NCI-H1417 treated with DMSO at 0.1 percent for 48 hours (cell line): ENCODE measurements at regions not wholly inside any gene's neighbourhood (a gene's known extent, or its start where the extent isn't known, plus 50 kb on each side); places are given as distances from the start of the nearest gene placed in this dataset.
"Not testable (repeated sequence)": the region's sequence is repeated elsewhere in the genome, so short reads cannot be mapped to it uniquely, and the experiment has no call there.

Source experiments
- DNase-seq: peaks from one replicate; lab custom pipeline; 2025; lab: John Stamatoyannopoulos, UW

DNA sequence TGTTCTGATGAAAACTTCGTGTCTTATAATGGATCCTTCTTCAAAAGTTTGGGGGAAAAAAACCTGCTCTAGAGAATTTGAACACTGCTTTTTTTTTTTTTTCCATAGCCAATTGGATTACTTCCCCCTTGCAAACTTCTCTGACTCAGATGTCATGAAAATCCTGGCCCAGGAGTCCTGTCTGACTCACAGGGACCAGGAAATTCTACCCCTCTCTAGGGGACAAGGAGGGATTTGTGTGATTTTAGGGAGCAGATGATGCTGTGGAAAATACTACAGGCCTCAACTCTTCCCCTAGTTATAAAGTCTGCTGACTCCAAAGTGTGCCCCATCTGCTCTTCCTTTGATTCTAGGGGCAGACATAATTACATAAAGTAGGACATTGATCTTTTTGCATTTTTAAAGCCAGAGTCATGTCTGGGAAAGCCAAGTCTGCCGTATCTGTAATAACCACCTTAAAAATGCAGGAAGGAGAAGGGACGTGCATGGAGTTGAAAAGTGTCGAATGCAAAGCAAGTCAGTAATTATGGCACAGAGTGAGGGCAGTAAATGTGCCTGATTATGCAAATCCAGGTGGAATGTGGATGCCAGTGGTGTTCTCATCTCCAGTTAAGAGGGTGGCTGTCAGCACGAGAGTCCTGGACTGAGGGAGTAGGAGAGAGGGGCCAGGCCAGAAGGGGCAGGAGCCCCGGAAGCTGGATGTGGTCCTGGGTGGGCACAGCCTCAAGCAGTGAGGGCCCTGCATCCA, 144.3 kb upstream of the SULF2 start:
- DNase-seq = no peak

DNA sequence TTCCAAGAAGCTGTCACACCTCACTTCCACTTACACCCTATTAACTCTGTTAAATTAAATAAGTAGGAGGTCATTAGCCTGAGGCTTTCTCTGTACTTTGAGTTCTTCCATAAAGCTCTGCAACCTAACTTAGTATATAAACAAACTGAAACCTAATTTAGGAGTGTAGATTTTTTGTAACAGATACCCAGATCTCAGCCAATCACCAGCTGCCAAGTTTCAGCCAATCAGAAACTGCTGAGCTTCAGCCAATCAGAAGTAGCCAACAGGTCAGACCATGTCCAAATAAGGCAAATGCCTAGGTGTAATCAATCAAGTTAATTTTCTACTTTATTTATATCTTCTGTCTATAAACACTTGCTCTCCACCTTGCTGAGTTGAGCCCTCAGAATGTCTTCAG, 142.7 kb upstream of the SULF2 start:
- DNase-seq = no peak

DNA sequence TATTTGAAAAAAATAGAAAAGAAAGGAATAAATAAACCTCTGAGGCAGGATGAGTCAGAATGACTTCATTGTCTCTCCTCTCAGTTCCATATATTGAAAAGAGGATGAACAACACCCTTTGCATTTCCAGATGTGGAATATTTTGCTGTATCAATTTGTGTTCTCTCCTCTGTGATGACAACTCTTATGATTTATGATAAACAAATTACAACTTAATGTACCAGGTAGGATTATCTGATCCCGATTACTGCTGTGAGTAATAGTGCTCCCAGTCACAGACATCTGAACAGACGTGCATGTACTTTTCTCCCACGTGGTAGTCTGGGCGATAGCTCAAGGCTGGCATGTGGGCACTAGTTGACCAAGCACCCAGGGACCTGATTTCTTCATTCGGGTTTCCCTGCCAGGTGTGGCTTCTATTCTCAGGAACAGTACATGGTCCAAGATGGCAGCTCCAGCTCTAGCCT, 142.1 kb upstream of the SULF2 start:
- no peak for DNase-seq

DNA sequence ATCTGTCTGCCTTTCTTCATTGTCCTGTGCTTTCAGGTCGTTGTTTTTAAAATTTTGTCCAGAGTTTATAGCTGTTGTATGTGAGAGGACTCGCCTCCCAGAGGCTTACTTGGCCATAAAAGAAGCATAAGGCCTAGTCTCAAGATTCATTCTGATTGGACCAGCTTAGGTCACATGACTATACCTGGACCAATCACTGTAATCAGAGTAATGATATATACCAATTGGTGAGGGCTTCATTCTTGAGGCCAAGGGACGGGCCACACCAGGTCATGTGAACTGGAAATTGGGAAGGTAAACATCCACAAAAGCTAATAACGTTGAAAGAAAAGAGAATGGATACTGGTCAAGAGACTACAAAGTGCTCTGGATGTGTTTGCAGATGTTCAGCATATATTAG, 141.4 kb upstream of the SULF2 start:
- DNase-seq = no peak

DNA sequence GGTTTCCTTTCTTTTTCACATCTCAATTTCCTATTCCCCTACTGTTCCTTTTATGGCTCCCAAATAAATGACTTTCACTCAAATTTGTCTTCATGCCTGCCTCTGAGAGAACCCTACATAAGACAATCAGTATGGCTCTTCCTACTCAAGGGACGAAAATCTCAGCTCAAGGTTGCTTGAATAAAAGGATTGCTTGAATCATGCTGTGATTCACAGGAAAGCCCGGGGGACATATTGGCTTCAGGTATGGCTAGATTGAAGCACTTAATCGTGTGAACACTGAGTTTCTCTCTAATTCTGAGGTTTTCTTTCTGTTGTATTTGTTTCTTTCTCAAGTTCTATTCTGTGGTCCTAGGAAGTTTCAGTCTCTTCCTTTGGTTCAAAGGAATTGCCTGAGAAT, 140.3 kb upstream of the SULF2 start:
- DNase-seq = no peak

DNA sequence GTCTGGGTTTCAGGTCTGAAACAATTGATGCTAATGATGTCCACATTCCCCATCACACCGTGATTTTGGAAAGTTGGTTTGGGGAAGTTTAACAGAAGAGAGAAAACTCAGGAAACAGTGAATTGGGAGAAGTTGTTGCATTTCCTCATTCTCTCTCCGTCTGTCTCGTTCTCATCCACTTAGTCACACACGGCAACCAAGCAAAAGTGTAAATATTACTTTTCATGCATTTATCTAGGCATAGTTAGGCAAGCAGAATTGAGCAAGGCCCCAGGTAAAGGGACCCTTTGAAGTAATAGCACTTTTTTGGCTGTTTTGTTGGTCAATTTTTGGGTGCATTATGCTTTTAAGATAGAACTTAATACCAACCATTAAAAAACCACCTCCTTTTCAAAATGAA, 137.0 kb upstream of the SULF2 start:
- DNase-seq = no peak

DNA sequence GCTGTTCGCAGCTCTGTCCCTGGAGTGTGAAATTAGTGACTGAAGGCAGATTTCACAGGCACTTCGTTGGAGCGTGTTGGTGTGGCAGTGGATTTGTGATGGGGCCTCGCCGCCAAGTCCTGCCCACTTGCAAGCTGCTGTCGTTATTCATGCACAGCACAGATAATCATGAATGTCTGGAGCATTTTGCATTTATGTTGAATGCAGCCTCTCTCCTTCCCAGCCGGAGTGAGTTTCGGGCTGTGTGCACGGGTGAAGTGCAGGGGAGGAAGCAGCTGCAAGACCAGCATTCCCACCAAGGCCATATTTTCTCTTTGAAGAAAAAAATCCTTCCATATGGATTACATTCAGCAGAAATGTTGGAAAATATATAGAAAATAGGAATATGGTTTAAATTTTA, 136.5 kb upstream of the SULF2 start:
- not testable (repeated sequence) for DNase-seq

DNA sequence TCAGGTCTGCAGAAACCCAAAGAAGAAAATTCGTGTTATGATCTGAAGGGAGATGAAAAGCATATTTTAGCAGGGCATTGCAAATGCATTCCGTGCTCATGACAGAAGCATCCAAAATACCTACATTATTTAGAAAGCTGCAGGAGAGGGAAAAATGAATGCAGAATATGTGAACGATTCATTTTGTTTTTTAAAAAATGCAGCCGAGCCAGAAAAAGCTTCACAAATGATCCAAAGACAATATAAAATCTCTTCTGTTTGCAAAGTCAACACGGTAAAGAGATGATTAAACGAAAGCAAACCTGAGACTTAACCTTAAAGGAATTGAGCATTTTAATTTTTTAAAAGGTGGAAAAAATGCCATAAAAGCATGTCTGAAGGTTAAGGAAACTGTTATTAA, 136.1 kb upstream of the SULF2 start:
- DNase-seq = no peak

DNA sequence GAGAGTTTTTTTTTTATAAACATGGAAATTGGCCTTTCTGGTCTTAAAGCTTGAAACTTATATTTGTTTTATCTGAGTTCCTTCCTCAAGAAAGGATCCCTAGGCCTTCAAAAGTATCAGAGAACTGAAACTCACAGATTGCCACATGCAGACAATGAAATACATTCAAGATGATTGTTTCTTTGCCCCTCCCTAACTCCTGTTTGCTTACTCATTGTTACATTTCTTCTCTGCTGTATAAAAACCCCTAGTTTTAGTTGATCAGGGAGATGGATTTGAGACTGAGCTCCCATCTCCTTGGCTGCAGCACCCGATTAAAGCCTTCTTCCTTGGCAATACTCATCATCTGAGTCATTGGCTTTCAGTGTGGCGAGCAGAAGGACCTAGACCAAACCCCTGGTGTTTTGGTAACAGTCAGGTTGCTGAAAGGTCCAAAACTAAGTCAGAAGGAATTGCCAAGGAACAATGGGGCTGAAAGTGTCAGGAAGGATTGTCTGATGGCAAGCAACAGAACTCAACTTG, 132.3 kb upstream of the SULF2 start:
- DNase-seq = no peak

DNA sequence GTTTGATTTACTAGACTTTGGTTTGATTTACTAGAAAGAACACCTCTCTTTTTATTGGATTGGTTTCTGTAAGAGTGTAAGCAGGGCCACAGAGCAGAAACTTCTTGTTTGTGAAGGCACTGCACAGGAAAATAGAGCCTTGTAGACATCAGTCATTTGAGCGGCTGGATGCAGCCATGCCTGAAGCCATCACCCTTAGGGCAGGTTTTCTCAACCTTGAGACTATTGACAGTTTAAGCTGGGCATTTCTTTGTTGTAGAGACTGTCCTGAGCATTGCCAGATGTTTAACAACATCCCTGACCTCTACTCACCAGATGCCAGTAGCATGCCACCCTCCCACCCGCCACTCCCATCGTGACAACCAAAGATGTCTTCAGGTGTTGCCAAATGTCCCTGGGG, 130.2 kb upstream of the SULF2 start:
- DNase-seq = no peak

DNA sequence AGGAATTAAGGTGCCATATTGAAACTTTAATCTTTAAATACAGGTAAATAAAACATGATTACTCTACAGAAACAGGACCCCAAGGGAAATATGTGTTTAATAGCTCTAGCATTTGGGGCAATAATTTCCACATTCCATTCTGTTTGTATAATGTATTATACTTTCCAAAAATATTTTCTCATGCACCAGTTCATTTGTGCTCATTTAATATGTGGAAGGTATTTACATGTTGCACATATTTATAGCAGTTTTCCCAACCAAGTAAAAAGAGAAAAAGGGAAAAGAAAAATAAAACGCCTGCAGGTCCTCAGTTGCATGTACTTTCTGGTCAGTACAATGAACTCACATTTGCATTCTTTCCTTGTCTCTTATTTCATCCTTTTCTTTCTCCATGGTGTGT, 129.5 kb upstream of the SULF2 start:
- no peak for DNase-seq

DNA sequence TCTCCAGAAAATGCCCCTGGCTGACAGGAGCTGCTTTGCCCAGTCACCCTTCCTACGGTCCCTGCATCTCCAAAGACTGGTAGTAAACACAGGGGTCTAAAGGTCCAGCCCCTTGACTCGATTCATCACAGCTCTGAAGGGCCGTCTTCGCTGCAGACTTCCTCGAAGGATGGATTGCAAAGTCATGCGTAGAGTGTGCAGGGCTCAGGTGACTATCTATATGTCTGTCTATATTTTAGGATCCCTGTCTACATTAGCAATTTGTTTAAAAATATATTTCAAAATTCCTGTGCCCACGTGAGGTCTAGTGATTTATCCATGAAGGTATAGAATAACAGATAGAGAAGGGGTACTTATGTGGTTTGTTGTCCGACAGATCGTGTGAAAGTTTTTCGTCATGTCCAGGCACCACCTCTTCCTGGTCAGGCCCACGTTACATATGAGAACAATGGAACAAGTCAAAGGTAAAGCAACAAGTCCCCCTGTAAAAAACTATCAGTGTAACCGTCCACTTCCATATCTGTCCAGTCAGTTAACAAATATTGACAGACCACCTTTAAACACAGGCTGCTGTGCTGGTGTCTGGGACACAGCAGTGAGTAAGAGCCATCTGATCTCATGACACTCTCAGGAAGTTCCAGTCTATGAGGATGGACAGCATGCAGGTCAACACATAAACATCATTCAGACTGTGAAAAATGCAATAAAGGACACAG, 127.7 kb upstream of the SULF2 start:
- not testable (repeated sequence) for DNase-seq

DNA sequence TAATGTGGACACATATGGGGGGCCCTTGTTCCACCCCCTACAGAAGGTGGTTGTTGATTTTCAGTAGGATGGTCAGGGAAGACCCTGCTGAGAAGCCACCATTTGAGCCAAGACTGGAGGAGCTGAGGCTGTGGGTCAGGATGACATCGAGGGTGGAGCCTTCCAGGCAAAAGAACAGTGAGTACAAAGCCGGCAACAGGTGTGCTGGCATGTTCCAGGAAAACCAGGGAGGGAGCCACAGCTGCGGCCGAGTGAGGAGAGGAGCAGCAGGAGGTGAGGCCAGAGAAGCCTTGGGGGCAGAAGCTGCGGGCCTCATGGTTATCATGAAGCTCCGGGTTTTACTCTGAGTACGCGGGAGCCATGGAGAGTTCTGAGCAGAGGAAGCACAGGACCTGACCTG, 126.9 kb upstream of the SULF2 start:
- not testable (repeated sequence) for DNase-seq

DNA sequence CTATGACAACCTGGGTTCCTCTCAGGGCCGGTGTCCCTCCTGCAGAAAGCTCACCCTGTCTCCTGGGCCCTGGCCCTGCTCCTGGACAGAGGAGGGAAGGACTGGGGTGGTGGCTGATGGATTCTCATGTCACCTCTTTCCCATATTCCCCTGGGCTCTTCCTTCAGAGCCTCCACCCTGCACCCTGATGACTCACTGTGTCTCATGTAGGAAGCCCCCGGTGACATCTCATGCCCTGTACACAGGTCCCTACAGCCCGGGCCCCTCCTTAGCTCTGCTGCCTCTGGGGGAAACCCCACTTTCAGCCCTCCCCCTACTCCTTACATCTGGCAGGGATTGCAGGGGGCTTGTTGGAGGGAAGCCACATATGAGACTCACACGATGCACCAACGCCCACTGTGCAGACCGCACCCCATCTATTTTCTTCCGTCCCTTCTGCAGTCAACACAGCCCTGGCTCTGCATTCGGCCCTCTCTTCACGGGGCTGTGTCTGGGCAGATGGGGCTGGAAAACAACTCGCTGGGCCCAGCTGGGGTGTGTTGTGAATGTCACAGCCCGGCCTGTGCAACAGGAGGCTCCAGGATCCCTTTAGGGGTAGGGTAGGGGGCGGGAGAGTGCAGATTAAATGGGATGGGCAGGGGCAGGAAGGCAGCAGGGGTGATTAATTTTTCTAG, 124.6 kb upstream of the SULF2 start:
- DNase-seq = not testable (repeated sequence)

DNA sequence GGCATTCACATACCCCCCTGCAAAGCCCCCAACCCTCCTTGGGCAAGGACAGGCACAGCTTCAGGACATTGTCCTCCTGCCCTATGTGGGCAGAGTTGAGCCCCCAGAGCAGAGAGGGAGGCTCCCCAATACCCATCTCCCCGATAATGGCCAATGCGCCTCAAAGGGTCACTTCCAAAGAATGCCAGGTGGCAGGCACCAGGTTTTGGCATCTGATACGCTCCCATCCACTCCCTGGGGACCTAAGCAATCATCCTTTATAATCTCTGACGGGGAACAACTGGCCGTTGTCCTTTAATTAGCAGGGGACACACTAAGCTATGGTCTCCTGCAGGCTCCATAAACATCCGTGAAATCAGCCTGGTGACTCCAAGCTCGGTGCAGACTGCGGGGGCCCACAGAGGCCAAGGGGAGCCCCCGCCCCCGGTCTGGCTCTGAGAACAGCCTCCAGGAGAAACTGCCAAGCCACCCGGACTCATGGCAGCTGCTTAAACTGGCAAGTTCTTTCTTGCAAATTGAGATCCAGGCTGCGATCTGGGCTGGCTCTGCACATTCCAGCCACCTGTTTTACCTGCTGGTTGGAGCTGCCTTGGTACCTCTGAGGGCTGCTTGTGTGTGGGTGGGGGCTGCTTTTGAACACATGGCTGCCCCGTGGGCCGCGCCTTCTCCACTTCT, 123.2 kb upstream of the SULF2 start:
- DNase-seq = not testable (repeated sequence)

DNA sequence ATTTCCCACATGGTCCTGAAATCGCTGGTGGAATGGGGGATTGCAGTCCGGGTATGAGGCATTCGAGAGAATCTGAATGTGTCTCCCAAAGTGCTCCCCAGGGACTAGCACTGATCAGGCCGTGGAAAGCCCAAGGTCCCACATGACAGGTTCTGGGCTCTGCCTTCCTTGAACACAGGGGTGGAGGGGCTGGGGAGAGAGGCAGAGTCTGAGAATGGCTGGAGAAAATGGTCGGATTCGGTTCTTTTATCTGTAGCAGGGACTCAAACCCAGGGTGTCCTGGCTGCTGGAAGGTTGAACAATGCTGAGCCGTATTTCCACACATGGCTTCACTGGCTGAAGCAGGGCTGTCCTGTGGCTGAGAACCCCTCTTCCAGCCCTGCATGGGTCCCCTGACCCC, 122.7 kb upstream of the SULF2 start:
- DNase-seq = not testable (repeated sequence)

DNA sequence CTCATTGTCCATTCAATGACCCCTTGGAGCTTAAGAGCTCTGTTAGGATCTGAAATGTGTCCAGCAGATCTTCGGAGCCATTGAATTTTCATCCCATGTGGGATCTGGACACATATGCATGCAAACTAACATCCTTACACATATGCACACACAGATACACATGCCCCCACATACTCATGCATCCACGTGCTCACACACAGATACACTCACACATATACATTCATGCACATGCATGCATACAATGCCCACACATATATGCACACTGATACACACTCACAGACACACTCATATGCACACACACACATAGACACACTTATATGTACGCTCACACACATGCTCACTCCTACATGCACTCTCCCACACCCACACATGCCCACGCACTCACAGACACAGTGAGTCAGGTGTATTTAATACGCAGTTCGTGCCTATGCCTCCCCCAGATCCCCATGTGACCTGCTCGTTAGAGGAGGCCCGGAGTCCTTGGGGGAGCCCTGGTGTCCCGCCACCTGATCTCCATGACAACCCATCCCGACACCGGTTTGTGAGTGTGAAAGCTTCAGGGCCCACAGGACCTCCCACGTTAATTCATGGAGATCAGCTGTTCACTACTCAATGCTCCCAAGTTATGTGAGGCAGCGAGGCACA, 121.9 kb upstream of the SULF2 start:
- no peak for DNase-seq

DNA sequence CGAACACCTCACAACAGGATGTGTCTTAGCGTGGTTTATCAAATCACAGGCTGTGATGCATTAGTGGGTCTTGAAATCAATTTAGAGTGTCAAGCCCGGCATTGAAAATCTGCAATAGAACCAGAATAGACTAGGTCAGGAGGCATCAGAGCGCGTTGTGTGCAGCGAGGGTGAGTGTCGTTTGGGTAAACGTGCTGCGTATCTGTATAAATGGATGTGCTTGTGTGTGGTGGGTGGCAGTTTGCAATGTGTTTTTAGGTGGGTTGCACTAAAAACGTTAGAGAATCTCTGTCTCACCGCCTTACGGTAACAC, 121.0 kb upstream of the SULF2 start:
- DNase-seq = no peak

DNA sequence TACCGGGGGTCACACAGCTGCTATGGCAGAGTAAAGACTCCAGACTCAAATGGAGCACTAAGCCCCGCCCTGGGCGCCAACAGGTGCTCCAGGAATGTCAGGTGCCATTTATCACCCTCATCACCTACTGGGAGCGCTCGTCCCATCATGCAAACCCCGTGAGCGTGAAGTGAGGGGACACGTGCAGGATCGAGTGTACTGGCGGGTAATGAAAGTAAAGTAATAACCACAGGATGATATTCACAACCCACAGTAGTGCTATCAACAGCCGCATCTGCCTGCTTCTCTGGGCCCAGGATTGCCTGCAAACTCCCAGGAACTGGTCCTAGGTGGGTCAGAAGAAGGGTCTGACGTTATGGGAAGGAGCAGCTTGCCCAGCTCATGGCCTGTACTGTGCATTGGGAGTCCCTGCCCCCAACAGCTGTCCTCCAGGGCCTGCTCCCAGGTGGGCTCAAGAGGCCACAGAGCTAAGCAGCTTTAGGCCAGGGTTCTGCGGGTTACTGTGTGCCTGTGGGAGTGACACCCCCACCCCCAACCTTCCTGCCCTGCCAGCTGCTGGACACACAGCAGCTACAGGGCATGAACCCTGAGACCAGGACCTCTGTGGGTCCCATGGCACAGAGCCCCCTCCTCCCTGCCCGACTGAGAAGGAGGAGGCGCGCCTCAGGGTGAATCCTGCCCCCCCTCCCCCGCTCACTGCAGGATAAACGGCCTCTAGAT, 120.5 kb upstream of the SULF2 start:
- no peak for DNase-seq

DNA sequence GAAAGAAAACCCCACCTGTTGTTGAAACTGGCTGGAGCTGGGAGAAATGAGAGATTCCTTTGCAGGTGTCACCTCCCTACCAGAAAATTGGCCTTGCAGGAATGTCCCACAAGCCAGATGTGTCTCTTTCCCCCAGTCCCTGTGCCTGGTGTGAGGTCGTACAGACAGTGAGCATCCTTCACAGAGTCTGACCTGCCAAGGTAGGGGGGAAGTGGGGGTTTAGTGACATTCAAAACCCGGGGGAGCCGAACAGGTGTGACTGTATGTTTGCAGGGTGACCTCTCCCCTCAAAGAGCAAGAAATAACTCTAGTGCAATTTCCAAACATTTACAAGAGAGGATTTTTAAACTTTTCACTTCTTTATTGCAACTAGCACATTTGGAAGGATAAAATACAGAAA, 117.7 kb upstream of the SULF2 start:
- DNase-seq = not testable (repeated sequence)

DNA sequence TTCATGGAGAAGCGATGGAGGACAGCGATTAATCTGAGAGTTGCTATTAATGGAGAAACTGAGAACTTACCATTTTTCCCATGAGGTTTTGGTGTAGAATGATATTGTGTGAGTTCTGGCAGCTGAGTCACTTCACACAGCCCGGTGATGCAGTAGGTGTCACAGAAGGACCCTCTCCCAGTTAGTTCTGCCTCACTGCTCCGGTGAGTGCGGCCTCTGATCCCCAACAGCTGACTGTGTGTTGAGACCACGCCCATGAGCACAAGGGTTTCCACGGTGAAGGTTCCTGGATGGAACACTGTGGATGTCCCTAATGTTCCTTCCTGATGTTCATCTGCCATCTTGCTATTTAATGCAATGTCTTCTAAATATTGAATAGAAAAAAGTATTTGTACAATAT, 114.0 kb upstream of the SULF2 start:
- not testable (repeated sequence) for DNase-seq
